ENCODE measurements at regions not wholly inside any gene's neighbourhood (a gene's known extent, or its start where the extent isn't known, plus 50 kb on each side); places are given as distances from the start of the nearest gene placed in this dataset.
A peak's percentile ranks its signal among the peaks of the same experiment; 100 is the strongest.

GRCh38 chr15:96002890-96003859 is 327.3 kb upstream of the NR2F2 start:
- no peak for DNase-seq

- DNase-seq, result no peak
Measured at GRCh38 chr15:96005906-96006305, 324.6 kb upstream of the NR2F2 start.

- no peak for DNase-seq
Measured at GRCh38 chr15:96011136-96011535, 319.4 kb upstream of the NR2F2 start.

GRCh38 chr15:96014939-96015338 is 315.6 kb upstream of the NR2F2 start:
- no peak for DNase-seq

GRCh38 chr15:96019114-96019513 is 311.4 kb upstream of the NR2F2 start:
- no peak for DNase-seq

- no peak for DNase-seq
Measured at GRCh38 chr15:96020133-96020532, 310.4 kb upstream of the NR2F2 start.

GRCh38 chr15:96020797-96021196 is 309.7 kb upstream of the NR2F2 start:
- DNase-seq, result no peak

GRCh38 chr15:96023081-96023480 is 307.4 kb upstream of the NR2F2 start:
- DNase-seq, result no peak

GRCh38 chr15:96027501-96027900 is 303.0 kb upstream of the NR2F2 start:
- DNase-seq, result no peak

GRCh38 chr15:96028620-96029019 is 301.9 kb upstream of the NR2F2 start:
- no peak for DNase-seq

- DNase-seq, result no peak
Measured at GRCh38 chr15:96029172-96029571, 301.3 kb upstream of the NR2F2 start.

- no peak for DNase-seq
Measured at GRCh38 chr15:96031426-96032110, 298.9 kb upstream of the NR2F2 start.

GRCh38 chr15:96035091-96035490 is 295.4 kb upstream of the NR2F2 start:
- no peak for DNase-seq

- DNase-seq, result no peak
Measured at GRCh38 chr15:96035635-96036034, 294.9 kb upstream of the NR2F2 start.

GRCh38 chr15:96037584-96037983 is 292.9 kb upstream of the NR2F2 start:
- DNase-seq, result no peak

GRCh38 chr15:96038131-96038530 is 292.4 kb upstream of the NR2F2 start:
- no peak for DNase-seq

GRCh38 chr15:96038650-96039049 is 291.9 kb upstream of the NR2F2 start:
- DNase-seq, result no peak

GRCh38 chr15:96041982-96042733 is 288.3 kb upstream of the NR2F2 start:
- DNase-seq, result no peak

GRCh38 chr15:96042734-96043224 is 287.7 kb upstream of the NR2F2 start:
- DNase-seq, result no peak

- no peak for DNase-seq
Measured at GRCh38 chr15:96043591-96044171, 286.8 kb upstream of the NR2F2 start.

- no peak for DNase-seq
Measured at GRCh38 chr15:96046620-96047240, 283.8 kb upstream of the NR2F2 start.

- peak; percentile 29 for DNase-seq
Measured at GRCh38 chr15:96047255-96047931, 283.1 kb upstream of the NR2F2 start.

All from femur (tissue), 1 donor.